Peyer's patch (tissue), 4 donors: ENCODE measurements at regions not wholly inside any gene's neighbourhood (a gene's known extent, or its start where the extent isn't known, plus 50 kb on each side); places are given as distances from the start of the nearest gene placed in this dataset.

Source experiments
- DNase-seq, 3 donors: peaks; one replicate each; pipeline ENCODE4 v3.0.0-alpha.2; 2017 to 2019
- H3K27ac ChIP-seq, 4 donors: fragments of 200-600 bp; sonication (generic); one replicate each; pipeline ENCODE4 v1.5.1; 2016 to 2019
- H3K27me3 ChIP-seq, 2 donors: fragments of 200-600 bp; sonication (generic); one replicate each; pipeline ENCODE4 v1.5.1; 2019
- H3K36me3 ChIP-seq, 3 donors: fragments of 200-600 bp; sonication (generic); one replicate each; pipeline ENCODE4 v1.5.1; 2016 to 2019
- H3K4me1 ChIP-seq, 4 donors: fragments of 200-600 bp; sonication (generic); one replicate each; pipeline ENCODE4 v1.5.1; 2016 to 2019
- H3K4me3 ChIP-seq, 4 donors: fragments of 200-600 bp; sonication (generic); 1 replicate in 3 of 4; 2 replicates in 1 of 4; pipeline ENCODE4 v1.5.1; 2016 to 2019; ENCODE audit warnings: mild to moderate bottlenecking in 1 of 4
- H3K9me3 ChIP-seq, 4 donors: fragments of 200-600 bp; sonication (generic); one replicate each; pipeline ENCODE4 v1.5.1; 2016 to 2019; ENCODE audit warnings: mild to moderate bottlenecking in 1 of 4
- CTCF ChIP-seq, 6 experiments: fragments of 450-650 bp in 4 of 6; fragments of 200-600 bp in 2 of 6; sonication (generic) in 1 of 6; IDR thresholded peaks; one replicate each; pipeline ENCODE4 v1.5.1; 2017 to 2019; ENCODE audit warnings: antibody characterized with exemption in 6 of 6, mild to moderate bottlenecking in 3 of 6, moderate library complexity in 1 of 6
- POLR2A ChIP-seq, 2 donors: fragments of 450-650 bp; IDR thresholded peaks; one replicate each; pipeline ENCODE4 v1.5.1; 2017; ENCODE audit warnings: antibody characterized with exemption in 2 of 2, mild to moderate bottlenecking in 2 of 2, moderate library complexity in 2 of 2

GRCh38 chr20:39152742-39153141, 190.6 kb downstream of the DHX35 start:
- H3K4me1 ChIP-seq = no peaks in the 10 kb centered on the region
- no peak overlapping the region for H3K4me3 ChIP-seq
- no peak for DNase-seq
- no peaks in the 10 kb centered on the region for H3K27me3 ChIP-seq
- no peaks in the 10 kb centered on the region for H3K9me3 ChIP-seq
- TF ChIP-seq CTCF (IDR thresholded peaks at IDR 0.05) (no peak), POLR2A (IDR thresholded peaks at IDR 0.05) (no peak)
- no peak overlapping the region for H3K27ac ChIP-seq
- no peaks in the 10 kb centered on the region for H3K36me3 ChIP-seq

DNA sequence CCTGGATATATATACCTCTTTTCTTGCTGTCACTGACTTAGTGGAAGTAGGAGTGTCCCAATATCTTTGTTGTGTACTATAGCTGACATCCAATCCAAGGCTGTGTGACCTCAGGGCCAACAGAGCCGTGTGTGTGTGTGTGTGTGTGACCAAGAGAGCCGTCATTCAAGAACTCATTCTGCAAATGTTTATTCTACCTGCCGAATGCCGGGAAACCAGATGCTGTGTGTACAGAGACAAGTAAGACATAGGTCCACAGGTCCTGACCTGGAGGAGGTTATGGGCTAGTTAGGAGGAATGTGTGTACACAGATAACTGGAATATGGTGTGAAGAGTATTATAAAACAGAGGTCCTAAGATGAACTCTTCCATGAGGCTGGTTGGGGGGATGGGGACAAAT, 190.0 kb downstream of the DHX35 start:
- H3K9me3 ChIP-seq = no peaks in the 10 kb centered on the region
- no peaks in the 10 kb centered on the region for H3K27me3 ChIP-seq
- DNase-seq = no peak
- no peaks in the 10 kb centered on the region for H3K4me1 ChIP-seq
- no peak overlapping the region for H3K4me3 ChIP-seq
- TF ChIP-seq CTCF (IDR thresholded peaks at IDR 0.05) (no peak), POLR2A (IDR thresholded peaks at IDR 0.05) (no peak)
- H3K36me3 ChIP-seq = no peaks in the 10 kb centered on the region
- H3K27ac ChIP-seq = no peak overlapping the region

DNA sequence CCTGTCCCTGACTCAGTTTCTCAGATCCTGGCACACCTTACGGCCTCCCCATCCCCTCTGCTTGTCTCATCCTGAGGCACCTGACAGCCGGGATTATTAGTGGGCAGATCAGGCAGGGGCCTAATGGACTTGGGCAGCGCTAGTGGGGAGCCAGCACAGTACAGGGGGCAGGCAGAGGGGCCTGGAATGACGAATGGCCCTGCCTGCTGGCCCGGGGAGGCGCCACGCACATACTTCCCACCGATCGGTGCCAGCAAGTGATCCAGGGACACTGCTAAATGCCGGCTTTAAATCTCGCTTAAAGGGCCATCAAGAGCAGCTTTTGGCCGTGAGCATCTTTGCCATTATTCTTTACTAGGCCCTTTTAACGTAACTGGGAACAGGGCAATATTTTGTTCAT, 188.4 kb downstream of the DHX35 start:
- Histone ChIP-seq H3K4me3 (no peak overlapping the region), H3K9me3 (no peaks in the 10 kb centered on the region), H3K27ac (no peak overlapping the region), H3K27me3 (no peaks in the 10 kb centered on the region), H3K36me3 (no peaks in the 10 kb centered on the region), H3K4me1 (no peaks in the 10 kb centered on the region)
- no peak for TF ChIP-seq CTCF (IDR thresholded peaks at IDR 0.05)
- TF ChIP-seq POLR2A (IDR thresholded peaks at IDR 0.05) = no peak
- no peak for DNase-seq

GRCh38 chr20:39146394-39146793, 184.2 kb downstream of the DHX35 start:
- H3K36me3 ChIP-seq = no peaks in the 10 kb centered on the region
- H3K27me3 ChIP-seq = no peaks in the 10 kb centered on the region
- no peak for TF ChIP-seq POLR2A (IDR thresholded peaks at IDR 0.05)
- TF ChIP-seq CTCF (IDR thresholded peaks at IDR 0.05) = no peak
- H3K4me3 ChIP-seq = no peak overlapping the region
- DNase-seq = no peak
- no peak overlapping the region for H3K27ac ChIP-seq
- no peaks in the 10 kb centered on the region for H3K9me3 ChIP-seq
- H3K4me1 ChIP-seq = no peaks in the 10 kb centered on the region

GRCh38 chr20:39145921-39146320, 183.8 kb downstream of the DHX35 start:
- Histone ChIP-seq H3K4me1 (no peaks in the 10 kb centered on the region), H3K27me3 (no peaks in the 10 kb centered on the region), H3K36me3 (no peaks in the 10 kb centered on the region), H3K4me3 (no peak overlapping the region), H3K27ac (no peak overlapping the region), H3K9me3 (no peaks in the 10 kb centered on the region)
- TF ChIP-seq POLR2A (IDR thresholded peaks at IDR 0.05) (no peak), CTCF (IDR thresholded peaks at IDR 0.05) (no peak)
- DNase-seq = no peak

GRCh38 chr20:39144757-39145156, 182.6 kb downstream of the DHX35 start:
- DNase-seq = no peak
- TF ChIP-seq CTCF (IDR thresholded peaks at IDR 0.05) = no peak
- no peak for TF ChIP-seq POLR2A (IDR thresholded peaks at IDR 0.05)

More at GRCh38 chr20:39144757-39145156, 182.6 kb downstream of the DHX35 start:
- no peaks in the 10 kb centered on the region for H3K9me3 ChIP-seq
- no peak overlapping the region for H3K4me3 ChIP-seq
- H3K27ac ChIP-seq = no peak overlapping the region
- H3K27me3 ChIP-seq = no peaks in the 10 kb centered on the region
- no peaks in the 10 kb centered on the region for H3K36me3 ChIP-seq
- H3K4me1 ChIP-seq = no peaks in the 10 kb centered on the region
